ENCODE measurements at regions not wholly inside any gene's neighbourhood (a gene's known extent, or its start where the extent isn't known, plus 50 kb on each side); places are given as distances from the start of the nearest gene placed in this dataset.

DNA sequence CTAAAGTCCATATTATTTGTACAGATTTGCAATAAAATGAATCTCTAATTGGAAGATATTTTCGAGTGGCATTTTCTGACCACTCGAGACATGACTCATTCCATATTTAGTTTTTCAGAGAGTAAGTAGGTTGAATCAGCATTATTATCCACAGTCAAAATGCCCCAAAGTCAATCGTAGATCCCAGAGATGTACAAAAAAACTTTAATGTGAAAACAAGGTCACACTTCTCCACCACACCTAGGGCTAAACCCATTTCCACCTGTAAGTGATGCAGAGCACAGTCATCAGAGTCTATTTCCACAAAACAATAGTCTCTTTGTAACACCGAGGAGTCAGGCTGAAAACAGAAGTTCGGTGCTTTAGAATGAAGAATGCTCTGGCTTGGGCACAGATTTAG is 117.1 kb upstream of the TENM3 start:
- WGBS, result 76% methylated on average over 5 of the region's 5 CpGs
- no peak for DNase-seq
- no peak overlapping the region for H3K23ac ChIP-seq (ENCODE audit: low read length in 2 of 2)

DNA sequence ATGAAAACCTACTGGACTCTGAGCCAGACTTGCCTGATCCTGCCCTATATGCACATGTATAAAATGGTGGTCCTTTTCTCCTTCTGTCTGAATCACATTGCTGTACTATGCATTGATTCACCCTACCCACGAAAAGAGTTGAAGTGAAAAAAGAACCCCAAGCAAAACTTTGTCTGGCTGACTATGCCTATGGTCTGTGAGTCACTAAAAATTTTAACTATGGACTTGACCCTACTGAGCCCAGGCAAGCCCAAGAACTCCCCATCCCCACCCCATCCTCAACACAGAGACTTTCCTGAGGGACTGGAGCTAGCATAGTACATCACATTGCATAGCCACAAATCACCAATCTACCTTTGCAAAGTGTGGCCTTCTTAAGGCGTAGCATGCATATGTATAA is 116.6 kb upstream of the TENM3 start:
- Histone ChIP-seq H3K9me3 (ENCODE audit: control insufficient read depth, low read length) (peaks cover 20% of the 10 kb centered on the region), H3K27ac (ENCODE audit: low read length, poor library complexity, severe bottlenecking) (no peak overlapping the region), H3K79me1 (replicated peaks; ENCODE audit: low read length, poor library complexity, severe bottlenecking) (no peaks in the 10 kb centered on the region), H2BK5ac (ENCODE audit: low read depth, low read length, poor library complexity, severe bottlenecking) (no peak overlapping the region), H3K4me1 (ENCODE audit: control insufficient read depth, insufficient read depth, low read depth, low read length) (no peaks in the 10 kb centered on the region), H3K27me3 (ENCODE audit: control insufficient read depth in 1 of 2, insufficient read depth in 1 of 2, low read length in 2 of 2) (no peaks in the 10 kb centered on the region), H4K91ac (ENCODE audit: low read length) (no peak overlapping the region), H3K4ac (ENCODE audit: low read depth in 1 of 2, low read length in 2 of 2) (no peak overlapping the region), H3K4me2 (ENCODE audit: low read length, poor library complexity, severe bottlenecking) (no peak overlapping the region), H3K23ac (ENCODE audit: low read length in 2 of 2) (no peak overlapping the region), H4K8ac (ENCODE audit: low read length) (no peak overlapping the region), H2AFZ (ENCODE audit: low read depth, low read length) (no peak overlapping the region), H2AK5ac (ENCODE audit: low read length, severe bottlenecking) (no peak overlapping the region), H3K18ac (ENCODE audit: low read depth in 1 of 2, low read length in 2 of 2) (no peak overlapping the region), H3K14ac (ENCODE audit: low read length in 2 of 2) (no peak overlapping the region), H2BK15ac (ENCODE audit: low read depth, poor library complexity, severe bottlenecking) (no peak overlapping the region), H3K36me3 (ENCODE audit: control insufficient read depth in 1 of 2, insufficient read depth in 2 of 2, low read depth in 1 of 2, low read length in 2 of 2) (no peaks in the 10 kb centered on the region), H2BK120ac (ENCODE audit: low read depth, low read length) (no peak overlapping the region), H3K4me3 (ENCODE audit: insufficient read depth in 1 of 2, low read depth in 1 of 2, low read length in 2 of 2) (no peak overlapping the region), H3K9ac (ENCODE audit: low read length) (no peak overlapping the region), H2BK12ac (ENCODE audit: low read length in 2 of 2) (no peak overlapping the region)
- 79% methylated on average over 2 of the region's 2 CpGs for WGBS
- no peak for DNase-seq

More for the DNA sequence above, 117.1 kb upstream of the TENM3 start:
- H3K36me3 ChIP-seq (ENCODE audit: control insufficient read depth in 1 of 2, insufficient read depth in 2 of 2, low read depth in 1 of 2, low read length in 2 of 2), result no peaks in the 10 kb centered on the region
- no peak overlapping the region for H2BK15ac ChIP-seq (ENCODE audit: low read depth, poor library complexity, severe bottlenecking)
- H2BK5ac ChIP-seq (ENCODE audit: low read depth, low read length, poor library complexity, severe bottlenecking), result no peak overlapping the region
- H3K4me3 ChIP-seq (ENCODE audit: insufficient read depth in 1 of 2, low read depth in 1 of 2, low read length in 2 of 2), result no peak overlapping the region
- no peak overlapping the region for H3K27ac ChIP-seq (ENCODE audit: low read length, poor library complexity, severe bottlenecking)
- no peaks in the 10 kb centered on the region for H3K4me1 ChIP-seq (ENCODE audit: control insufficient read depth, insufficient read depth, low read depth, low read length)
- H4K8ac ChIP-seq (ENCODE audit: low read length), result no peak overlapping the region
- no peak overlapping the region for H2BK12ac ChIP-seq (ENCODE audit: low read length in 2 of 2)
- H3K4ac ChIP-seq (ENCODE audit: low read depth in 1 of 2, low read length in 2 of 2), result no peak overlapping the region
- no peak overlapping the region for H3K4me2 ChIP-seq (ENCODE audit: low read length, poor library complexity, severe bottlenecking)
- no peaks in the 10 kb centered on the region for H3K27me3 ChIP-seq (ENCODE audit: control insufficient read depth in 1 of 2, insufficient read depth in 1 of 2, low read length in 2 of 2)
- H3K9ac ChIP-seq (ENCODE audit: low read length), result no peak overlapping the region
- peaks cover 25% of the 10 kb centered on the region for H3K9me3 ChIP-seq (ENCODE audit: control insufficient read depth, low read length)
- H3K79me1 ChIP-seq (replicated peaks; ENCODE audit: low read length, poor library complexity, severe bottlenecking), result no peaks in the 10 kb centered on the region
- no peak overlapping the region for H2AFZ ChIP-seq (ENCODE audit: low read depth, low read length)
- H2BK120ac ChIP-seq (ENCODE audit: low read depth, low read length), result no peak overlapping the region
- H2AK5ac ChIP-seq (ENCODE audit: low read length, severe bottlenecking), result no peak overlapping the region
- H4K91ac ChIP-seq (ENCODE audit: low read length), result no peak overlapping the region
- no peak overlapping the region for H3K18ac ChIP-seq (ENCODE audit: low read depth in 1 of 2, low read length in 2 of 2)
- H3K14ac ChIP-seq (ENCODE audit: low read length in 2 of 2), result no peak overlapping the region

DNA sequence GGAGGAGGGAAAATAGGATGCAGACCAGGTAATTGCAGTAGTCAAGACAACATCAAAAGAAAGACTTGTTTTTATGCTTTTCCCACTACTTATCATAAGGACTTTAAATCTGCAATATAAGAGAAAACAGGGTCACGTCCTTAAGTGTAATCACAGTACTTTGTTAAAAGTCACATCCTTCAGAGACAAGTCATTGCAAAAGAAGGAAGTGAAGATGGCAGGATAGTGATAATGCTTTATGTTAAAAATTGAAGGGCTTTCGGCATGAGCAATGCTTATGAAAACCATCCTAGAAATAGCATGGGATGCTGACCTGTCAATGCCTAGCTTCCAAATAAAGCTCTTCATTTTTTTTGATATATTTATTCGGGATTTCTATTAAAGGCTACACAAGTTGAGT is 110.2 kb upstream of the TENM3 start:
- Histone ChIP-seq H4K8ac (ENCODE audit: low read length) (no peak overlapping the region), H3K27ac (ENCODE audit: low read length, poor library complexity, severe bottlenecking) (no peak overlapping the region), H3K9me3 (ENCODE audit: control insufficient read depth, low read length) (no peaks in the 10 kb centered on the region), H2AK5ac (ENCODE audit: low read length, severe bottlenecking) (no peak overlapping the region), H2BK5ac (ENCODE audit: low read depth, low read length, poor library complexity, severe bottlenecking) (no peak overlapping the region), H3K23ac (ENCODE audit: low read length in 2 of 2) (no peak overlapping the region), H3K4me3 (ENCODE audit: insufficient read depth in 1 of 2, low read depth in 1 of 2, low read length in 2 of 2) (no peak overlapping the region), H2BK120ac (ENCODE audit: low read depth, low read length) (no peak overlapping the region), H4K91ac (ENCODE audit: low read length) (no peak overlapping the region), H3K4me2 (ENCODE audit: low read length, poor library complexity, severe bottlenecking) (no peak overlapping the region), H2AFZ (ENCODE audit: low read depth, low read length) (no peak overlapping the region), H3K9ac (ENCODE audit: low read length) (no peak overlapping the region), H3K79me1 (replicated peaks; ENCODE audit: low read length, poor library complexity, severe bottlenecking) (peaks cover 2% of the 10 kb centered on the region), H2BK12ac (ENCODE audit: low read length in 2 of 2) (no peak overlapping the region), H3K27me3 (ENCODE audit: control insufficient read depth in 1 of 2, insufficient read depth in 1 of 2, low read length in 2 of 2) (no peaks in the 10 kb centered on the region), H2BK15ac (ENCODE audit: low read depth, poor library complexity, severe bottlenecking) (no peak overlapping the region), H3K18ac (ENCODE audit: low read depth in 1 of 2, low read length in 2 of 2) (no peak overlapping the region), H3K4ac (ENCODE audit: low read depth in 1 of 2, low read length in 2 of 2) (no peak overlapping the region), H3K14ac (ENCODE audit: low read length in 2 of 2) (no peak overlapping the region), H3K36me3 (ENCODE audit: control insufficient read depth in 1 of 2, insufficient read depth in 2 of 2, low read depth in 1 of 2, low read length in 2 of 2) (no peaks in the 10 kb centered on the region), H3K4me1 (ENCODE audit: control insufficient read depth, insufficient read depth, low read depth, low read length) (no peaks in the 10 kb centered on the region)
- 95% methylated on average over 2 of the region's 3 CpGs for WGBS
- DNase-seq, result no peak

DNA sequence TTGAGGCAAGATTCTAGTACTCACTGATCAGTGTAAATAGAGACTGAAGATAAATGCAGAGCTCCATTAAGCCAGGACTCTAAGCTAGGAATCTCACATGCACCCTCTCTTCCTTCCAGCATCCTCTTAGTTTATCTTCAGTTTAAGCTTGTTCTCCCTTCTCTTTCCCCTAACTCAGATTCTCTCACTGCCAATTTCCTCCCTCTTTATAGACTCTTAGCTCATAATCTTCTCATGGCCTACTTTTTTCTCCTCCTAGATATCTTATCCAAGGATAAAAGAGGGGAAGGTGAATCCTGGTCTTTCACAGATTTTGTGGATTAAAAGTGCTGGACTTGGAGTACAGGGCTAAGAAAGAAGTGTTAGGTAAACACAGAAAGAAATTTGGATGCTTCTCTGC is 108.9 kb upstream of the TENM3 start:
- Histone ChIP-seq H3K27ac (ENCODE audit: low read length, poor library complexity, severe bottlenecking) (no peak overlapping the region), H2AFZ (ENCODE audit: low read depth, low read length) (no peak overlapping the region), H3K4ac (ENCODE audit: low read depth in 1 of 2, low read length in 2 of 2) (no peak overlapping the region), H4K8ac (ENCODE audit: low read length) (no peak overlapping the region), H2AK5ac (ENCODE audit: low read length, severe bottlenecking) (no peak overlapping the region), H3K79me1 (replicated peaks; ENCODE audit: low read length, poor library complexity, severe bottlenecking) (peaks cover 2% of the 10 kb centered on the region), H2BK12ac (ENCODE audit: low read length in 2 of 2) (no peak overlapping the region), H4K91ac (ENCODE audit: low read length) (no peak overlapping the region), H3K23ac (ENCODE audit: low read length in 2 of 2) (no peak overlapping the region), H3K4me1 (ENCODE audit: control insufficient read depth, insufficient read depth, low read depth, low read length) (no peaks in the 10 kb centered on the region), H3K9ac (ENCODE audit: low read length) (no peak overlapping the region), H3K14ac (ENCODE audit: low read length in 2 of 2) (no peak overlapping the region), H3K18ac (ENCODE audit: low read depth in 1 of 2, low read length in 2 of 2) (no peak overlapping the region), H3K27me3 (ENCODE audit: control insufficient read depth in 1 of 2, insufficient read depth in 1 of 2, low read length in 2 of 2) (no peaks in the 10 kb centered on the region), H3K4me2 (ENCODE audit: low read length, poor library complexity, severe bottlenecking) (no peak overlapping the region), H2BK15ac (ENCODE audit: low read depth, poor library complexity, severe bottlenecking) (no peak overlapping the region), H3K9me3 (ENCODE audit: control insufficient read depth, low read length) (no peaks in the 10 kb centered on the region), H2BK5ac (ENCODE audit: low read depth, low read length, poor library complexity, severe bottlenecking) (no peak overlapping the region), H3K36me3 (ENCODE audit: control insufficient read depth in 1 of 2, insufficient read depth in 2 of 2, low read depth in 1 of 2, low read length in 2 of 2) (no peaks in the 10 kb centered on the region), H2BK120ac (ENCODE audit: low read depth, low read length) (no peak overlapping the region), H3K4me3 (ENCODE audit: insufficient read depth in 1 of 2, low read depth in 1 of 2, low read length in 2 of 2) (no peak overlapping the region)
- no peak for DNase-seq

Data from mesenchymal stem cell (in vitro differentiated cells and primary cell).